ENCODE measurements at regions not wholly inside any gene's neighbourhood (a gene's known extent, or its start where the extent isn't known, plus 50 kb on each side); places are given as distances from the start of the nearest gene placed in this dataset.

DNA sequence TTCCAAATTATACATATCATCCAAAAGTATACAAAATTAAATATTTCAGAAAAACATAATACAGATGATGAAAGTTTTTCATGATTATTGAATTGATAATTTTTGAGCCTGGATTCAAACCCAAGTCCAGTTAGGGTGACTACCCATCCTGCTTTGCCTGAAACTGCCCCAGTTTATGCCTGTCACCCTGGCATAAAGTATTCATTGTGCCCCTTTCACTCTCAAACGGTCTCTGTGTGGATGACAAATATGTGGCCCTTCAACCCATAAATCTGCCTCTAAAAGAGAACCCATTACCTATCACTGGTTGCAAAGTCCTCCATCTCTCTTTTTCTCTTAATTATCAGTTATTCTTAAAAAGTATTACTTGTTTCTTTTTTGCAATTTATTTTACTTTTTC lies 553.7 kb upstream of the JARID2 start:
- DNase-seq (ENCODE audit: low read depth) = no peak
- no peak overlapping the region for H3K4me3 ChIP-seq (ENCODE audit: control insufficient read depth, low read depth, low read length)
- TF ChIP-seq, protein P1, sequence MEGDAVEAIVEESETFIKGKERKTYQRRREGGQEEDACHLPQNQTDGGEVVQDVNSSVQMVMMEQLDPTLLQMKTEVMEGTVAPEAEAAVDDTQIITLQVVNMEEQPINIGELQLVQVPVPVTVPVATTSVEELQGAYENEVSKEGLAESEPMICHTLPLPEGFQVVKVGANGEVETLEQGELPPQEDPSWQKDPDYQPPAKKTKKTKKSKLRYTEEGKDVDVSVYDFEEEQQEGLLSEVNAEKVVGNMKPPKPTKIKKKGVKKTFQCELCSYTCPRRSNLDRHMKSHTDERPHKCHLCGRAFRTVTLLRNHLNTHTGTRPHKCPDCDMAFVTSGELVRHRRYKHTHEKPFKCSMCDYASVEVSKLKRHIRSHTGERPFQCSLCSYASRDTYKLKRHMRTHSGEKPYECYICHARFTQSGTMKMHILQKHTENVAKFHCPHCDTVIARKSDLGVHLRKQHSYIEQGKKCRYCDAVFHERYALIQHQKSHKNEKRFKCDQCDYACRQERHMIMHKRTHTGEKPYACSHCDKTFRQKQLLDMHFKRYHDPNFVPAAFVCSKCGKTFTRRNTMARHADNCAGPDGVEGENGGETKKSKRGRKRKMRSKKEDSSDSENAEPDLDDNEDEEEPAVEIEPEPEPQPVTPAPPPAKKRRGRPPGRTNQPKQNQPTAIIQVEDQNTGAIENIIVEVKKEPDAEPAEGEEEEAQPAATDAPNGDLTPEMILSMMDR (conservative IDR thresholded peaks at IDR 0.05; ENCODE audit: control insufficient read depth, insufficient read depth, low read depth, low read length) = no peak

DNA sequence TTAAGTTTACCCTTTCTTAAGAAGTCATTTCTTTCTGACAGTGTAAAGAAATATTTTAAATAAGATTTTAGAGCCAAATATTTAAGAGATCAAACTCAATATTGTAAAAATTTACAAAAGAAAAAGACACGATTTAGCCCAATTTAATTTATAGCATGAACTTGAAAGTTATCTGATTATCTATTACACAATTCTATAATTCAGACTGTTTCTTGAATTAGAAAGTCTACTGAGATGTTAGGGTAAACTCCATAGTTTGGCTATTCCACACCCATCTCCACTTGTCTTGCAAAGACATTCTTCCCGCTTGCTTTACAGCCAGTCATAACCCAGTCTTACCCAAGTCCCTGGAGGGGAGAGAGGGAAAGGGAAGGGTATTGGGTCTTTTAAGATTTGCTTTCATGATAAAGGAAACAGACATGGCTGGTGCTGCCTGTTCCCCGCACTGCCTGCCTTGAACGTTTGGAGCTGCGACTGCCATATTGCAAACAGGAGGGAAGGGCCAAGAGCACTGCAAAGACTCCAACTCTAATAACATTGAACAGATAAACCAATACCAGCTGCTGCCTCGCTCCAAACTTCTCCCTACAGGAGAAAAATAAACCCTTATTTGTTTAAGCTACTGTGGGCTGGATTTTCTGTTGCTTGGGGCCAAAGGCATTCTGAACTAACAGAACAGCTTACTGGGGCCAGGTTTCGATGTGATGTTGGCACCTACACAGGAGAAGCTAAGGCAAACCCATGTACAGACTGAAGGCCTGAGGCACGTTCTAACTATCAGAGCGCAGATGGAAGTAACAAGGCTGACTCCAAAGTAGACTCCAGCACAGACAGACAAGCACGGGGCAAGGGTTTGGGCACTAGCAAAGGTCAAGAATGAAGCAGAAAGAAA lies 552.3 kb upstream of the JARID2 start:
- no peak overlapping the region for H3K4me3 ChIP-seq (ENCODE audit: control insufficient read depth, low read depth, low read length)
- no peak for DNase-seq (ENCODE audit: low read depth)
- TF ChIP-seq, protein P1 (conservative IDR thresholded peaks at IDR 0.05; ENCODE audit: control insufficient read depth, insufficient read depth, low read depth, low read length) = no peak

DNA sequence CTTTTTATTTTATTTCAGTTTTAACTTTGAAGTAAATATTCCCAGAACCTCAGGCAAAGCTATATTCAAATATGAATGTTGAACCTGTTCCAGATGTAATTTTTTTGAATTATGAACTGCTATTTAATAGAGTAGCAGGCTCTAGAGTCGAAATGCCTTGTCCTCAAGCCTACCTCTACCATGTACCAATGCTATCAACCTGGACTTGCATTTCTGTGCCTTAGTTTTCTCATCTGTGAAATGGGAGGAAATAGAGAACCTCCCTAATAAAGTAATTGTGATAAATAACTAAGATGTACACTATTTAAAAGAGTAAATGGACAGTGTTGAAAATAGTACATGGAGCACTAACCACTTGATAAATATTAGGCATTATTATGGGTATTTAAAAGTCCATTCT lies 551.6 kb upstream of the JARID2 start:
- TF ChIP-seq, protein P1 (conservative IDR thresholded peaks at IDR 0.05; ENCODE audit: control insufficient read depth, insufficient read depth, low read depth, low read length) = no peak
- DNase-seq (ENCODE audit: low read depth) = no peak
- no peak overlapping the region for H3K4me3 ChIP-seq (ENCODE audit: control insufficient read depth, low read depth, low read length)

DNA sequence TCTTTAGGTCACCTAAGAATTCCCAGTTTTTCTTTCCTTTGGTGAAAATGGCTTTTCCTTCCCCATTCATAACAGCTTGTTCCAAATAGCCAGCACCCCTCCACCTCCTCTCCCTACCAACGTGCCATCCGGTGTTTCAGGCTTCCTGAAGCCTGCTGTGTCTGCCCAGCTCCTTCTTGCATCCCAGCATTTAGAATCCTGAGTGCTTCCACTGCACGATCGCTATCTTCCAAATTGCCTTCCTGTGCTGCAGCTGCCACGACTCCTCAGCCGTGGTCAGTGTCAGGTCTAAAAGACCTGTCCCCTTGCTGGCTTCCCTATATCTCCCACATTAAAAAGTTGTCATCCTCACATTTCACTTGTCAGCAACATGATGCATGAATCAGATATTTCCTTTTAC lies 550.3 kb upstream of the JARID2 start:
- no peak overlapping the region for H3K4me3 ChIP-seq (ENCODE audit: control insufficient read depth, low read depth, low read length)
- TF ChIP-seq, protein P1 (conservative IDR thresholded peaks at IDR 0.05; ENCODE audit: control insufficient read depth, insufficient read depth, low read depth, low read length) = no peak
- DNase-seq (ENCODE audit: low read depth) = no peak

DNA sequence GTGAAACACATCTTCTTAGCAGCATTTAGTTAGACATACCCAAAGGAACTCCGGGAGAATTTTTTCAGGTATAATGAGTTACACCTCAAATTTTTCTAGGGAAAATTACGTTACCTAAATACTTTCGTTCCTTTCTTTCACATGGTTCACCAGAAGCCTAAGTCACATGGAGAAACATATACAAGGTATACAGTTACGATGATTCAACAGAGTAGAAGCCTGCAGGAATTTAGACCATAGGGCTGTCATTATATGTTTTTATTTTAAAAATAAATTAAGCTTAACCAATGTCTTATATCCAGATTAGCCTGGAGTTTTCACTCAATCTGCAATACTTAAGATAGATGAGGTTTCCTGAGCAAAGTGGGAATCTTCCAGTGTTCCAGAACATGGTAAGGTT lies 549.5 kb upstream of the JARID2 start:
- no peak overlapping the region for H3K4me3 ChIP-seq (ENCODE audit: control insufficient read depth, low read depth, low read length)
- TF ChIP-seq, protein P1 (conservative IDR thresholded peaks at IDR 0.05; ENCODE audit: control insufficient read depth, insufficient read depth, low read depth, low read length) = no peak
- DNase-seq (ENCODE audit: low read depth) = no peak

DNA sequence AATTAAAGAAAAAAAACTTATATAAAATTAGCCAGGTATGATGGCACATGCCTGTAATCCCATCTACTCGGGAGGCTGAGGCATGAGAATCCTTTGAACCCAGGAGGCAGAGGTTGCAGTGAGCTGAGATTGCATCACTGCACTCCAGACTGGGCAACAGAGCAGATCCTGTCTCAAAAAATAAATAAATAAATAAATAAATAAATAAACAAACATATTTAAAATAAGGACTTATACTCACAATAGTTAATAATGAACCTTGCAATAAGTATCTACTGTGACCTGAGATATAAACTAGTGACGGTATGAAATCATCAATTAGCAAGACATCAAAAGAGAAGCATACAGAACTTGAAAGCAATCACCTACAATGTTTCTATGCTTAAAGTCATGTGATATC lies 548.4 kb upstream of the JARID2 start:
- DNase-seq (ENCODE audit: low read depth) = no peak
- H3K4me3 ChIP-seq (ENCODE audit: control insufficient read depth, low read depth, low read length) = no peak overlapping the region
- TF ChIP-seq, protein P1 (conservative IDR thresholded peaks at IDR 0.05; ENCODE audit: control insufficient read depth, insufficient read depth, low read depth, low read length) = no peak

Data from fibroblast of mammary gland (primary cell).